ENCODE measurements at regions not wholly inside any gene's neighbourhood (a gene's known extent, or its start where the extent isn't known, plus 50 kb on each side); places are given as distances from the start of the nearest gene placed in this dataset.

DNA sequence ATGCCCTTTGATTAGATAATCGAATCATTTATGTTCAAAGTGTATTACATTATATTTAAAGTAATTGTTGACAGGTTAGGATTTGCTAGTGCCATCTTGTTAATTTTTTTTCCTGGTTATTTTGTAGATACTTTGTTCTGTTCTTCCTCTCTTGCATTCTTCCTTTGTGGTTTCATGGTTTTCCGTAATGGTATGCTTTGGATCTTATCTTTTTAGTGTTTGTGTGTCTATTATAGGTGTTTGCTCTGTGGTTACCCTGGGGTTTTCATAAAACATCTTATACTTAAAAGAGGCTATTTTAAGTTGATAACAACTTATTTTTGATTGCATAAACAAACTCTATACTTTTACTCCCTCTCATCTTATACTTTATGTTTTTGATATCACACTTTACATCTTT, 108.2 kb upstream of the SRD5A3 start:
- Histone ChIP-seq H3K4me3 (no peak overlapping the region), H3K4me1 (no peaks in the 10 kb centered on the region), H3K27me3 (no peaks in the 10 kb centered on the region), H3K27ac (no peak overlapping the region), H3K36me3 (no peaks in the 10 kb centered on the region), H3K9me3 (peaks cover 0 to 39% (median 0%) of the 10 kb centered on the region in 3 donors)
- WGBS, 2 donors (ENCODE audit: low coverage in 1 of 2) = 83 to 85% methylated on average over 2 of the region's 2 CpGs
- TF ChIP-seq POLR2AphosphoS5 (IDR thresholded peaks at IDR 0.05) = no peak
- TF ChIP-seq EP300 (IDR thresholded peaks at IDR 0.05) = no peak
- TF ChIP-seq, protein P1, sequence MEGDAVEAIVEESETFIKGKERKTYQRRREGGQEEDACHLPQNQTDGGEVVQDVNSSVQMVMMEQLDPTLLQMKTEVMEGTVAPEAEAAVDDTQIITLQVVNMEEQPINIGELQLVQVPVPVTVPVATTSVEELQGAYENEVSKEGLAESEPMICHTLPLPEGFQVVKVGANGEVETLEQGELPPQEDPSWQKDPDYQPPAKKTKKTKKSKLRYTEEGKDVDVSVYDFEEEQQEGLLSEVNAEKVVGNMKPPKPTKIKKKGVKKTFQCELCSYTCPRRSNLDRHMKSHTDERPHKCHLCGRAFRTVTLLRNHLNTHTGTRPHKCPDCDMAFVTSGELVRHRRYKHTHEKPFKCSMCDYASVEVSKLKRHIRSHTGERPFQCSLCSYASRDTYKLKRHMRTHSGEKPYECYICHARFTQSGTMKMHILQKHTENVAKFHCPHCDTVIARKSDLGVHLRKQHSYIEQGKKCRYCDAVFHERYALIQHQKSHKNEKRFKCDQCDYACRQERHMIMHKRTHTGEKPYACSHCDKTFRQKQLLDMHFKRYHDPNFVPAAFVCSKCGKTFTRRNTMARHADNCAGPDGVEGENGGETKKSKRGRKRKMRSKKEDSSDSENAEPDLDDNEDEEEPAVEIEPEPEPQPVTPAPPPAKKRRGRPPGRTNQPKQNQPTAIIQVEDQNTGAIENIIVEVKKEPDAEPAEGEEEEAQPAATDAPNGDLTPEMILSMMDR (IDR thresholded peaks at IDR 0.05) = no peak
- TF ChIP-seq POLR2A (IDR thresholded peaks at IDR 0.05) = no peak
- ATAC-seq = no peak

DNA sequence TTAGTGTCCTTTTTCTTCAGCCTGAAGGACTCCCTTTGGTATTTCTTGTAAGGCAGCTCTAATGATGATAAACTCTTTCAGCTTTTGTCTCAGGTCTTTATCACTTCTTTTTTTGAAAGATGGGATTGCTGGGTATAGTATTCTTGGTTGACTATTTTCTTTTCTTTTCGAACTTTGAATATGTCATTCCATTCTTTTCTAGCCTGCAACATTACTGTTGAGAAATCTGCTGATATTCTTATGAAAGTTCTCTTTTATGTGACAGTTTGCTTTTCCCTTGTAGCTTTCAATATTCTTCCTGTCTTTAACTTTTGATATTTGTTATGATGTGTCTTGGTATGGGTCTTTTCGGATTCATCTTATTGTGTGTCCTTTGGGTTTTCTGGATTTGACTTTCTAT, 107.6 kb upstream of the SRD5A3 start:
- Histone ChIP-seq H3K36me3 (no peaks in the 10 kb centered on the region), H3K9me3 (peaks cover 0 to 38% (median 0%) of the 10 kb centered on the region in 3 donors), H3K27me3 (no peaks in the 10 kb centered on the region), H3K27ac (no peak overlapping the region), H3K4me1 (no peaks in the 10 kb centered on the region), H3K4me3 (no peak overlapping the region)
- ATAC-seq = no peak
- TF ChIP-seq POLR2AphosphoS5 (IDR thresholded peaks at IDR 0.05) (no peak), POLR2A (IDR thresholded peaks at IDR 0.05) (no peak), EP300 (IDR thresholded peaks at IDR 0.05) (no peak)
- TF ChIP-seq, protein P1 (IDR thresholded peaks at IDR 0.05) = no peak
- WGBS, 2 donors (ENCODE audit: low coverage in 1 of 2) = 83 to 85% methylated on average over 2 of the region's 2 CpGs

DNA sequence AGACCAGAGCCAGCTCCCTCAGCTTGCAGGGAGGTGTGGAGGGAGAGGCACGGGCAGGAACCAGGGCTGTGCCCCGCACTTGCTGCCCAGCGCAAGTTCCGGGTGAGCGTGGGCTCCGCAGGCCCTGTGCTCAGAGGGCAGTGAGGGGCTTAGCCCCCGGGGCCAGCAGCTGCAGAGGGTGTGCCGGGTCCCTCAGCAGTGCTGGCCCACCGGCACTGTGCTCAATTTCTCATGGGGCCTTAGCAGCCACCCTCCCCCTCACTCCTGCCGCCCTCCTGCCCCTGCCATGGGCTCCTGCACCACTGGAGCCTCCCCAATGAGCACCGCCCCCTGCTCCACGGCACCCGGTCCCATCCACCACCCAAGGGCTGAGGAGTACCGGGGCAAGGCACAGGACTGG, 104.6 kb upstream of the SRD5A3 start:
- Histone ChIP-seq H3K9me3 (peaks cover 0 to 26% (median 0%) of the 10 kb centered on the region in 3 donors), H3K27ac (no peak overlapping the region), H3K4me3 (no peak overlapping the region), H3K4me1 (no peaks in the 10 kb centered on the region), H3K27me3 (no peaks in the 10 kb centered on the region), H3K36me3 (no peaks in the 10 kb centered on the region)
- 0% methylated on average over 1 of the region's 14 CpGs; no CpG with 5 or more reads in 1 of the 2 donors for WGBS, 2 donors (ENCODE audit: low coverage in 1 of 2)
- TF ChIP-seq POLR2A (IDR thresholded peaks at IDR 0.05) (no peak), POLR2AphosphoS5 (IDR thresholded peaks at IDR 0.05) (no peak), EP300 (IDR thresholded peaks at IDR 0.05) (no peak)
- TF ChIP-seq, protein P1 (IDR thresholded peaks at IDR 0.05) = no peak
- ATAC-seq = no peak

DNA sequence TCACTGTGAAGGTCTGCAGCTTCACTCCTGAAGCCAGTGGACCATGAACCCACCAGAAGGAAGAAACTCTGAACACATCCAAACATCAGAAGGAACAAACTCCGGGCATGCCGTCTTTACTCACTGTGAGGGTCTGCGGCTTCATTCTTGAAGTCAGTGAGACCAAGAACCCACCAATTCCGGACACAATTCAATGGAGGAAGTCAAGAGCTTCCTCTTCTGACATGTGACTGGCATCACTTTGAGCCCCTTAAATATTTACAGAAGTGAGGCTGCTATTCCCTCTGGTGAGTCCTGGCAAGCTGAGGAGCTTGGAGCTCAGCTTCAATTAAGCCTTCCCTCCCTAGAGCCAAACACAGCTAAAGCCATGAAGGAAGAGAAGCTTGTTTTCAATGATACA, 103.5 kb upstream of the SRD5A3 start:
- ATAC-seq = no peak
- 60 to 81% methylated on average over 1 to 3 of the region's 4 CpGs for WGBS, 2 donors (ENCODE audit: low coverage in 1 of 2)
- Histone ChIP-seq H3K27me3 (no peaks in the 10 kb centered on the region), H3K4me1 (no peaks in the 10 kb centered on the region), H3K9me3 (peaks cover 0 to 26% (median 0%) of the 10 kb centered on the region in 3 donors), H3K36me3 (no peaks in the 10 kb centered on the region), H3K27ac (no peak overlapping the region), H3K4me3 (no peak overlapping the region)
- TF ChIP-seq EP300 (IDR thresholded peaks at IDR 0.05) (no peak), POLR2A (IDR thresholded peaks at IDR 0.05) (no peak), POLR2AphosphoS5 (IDR thresholded peaks at IDR 0.05) (no peak)
- TF ChIP-seq, protein P1 (IDR thresholded peaks at IDR 0.05) = no peak

DNA sequence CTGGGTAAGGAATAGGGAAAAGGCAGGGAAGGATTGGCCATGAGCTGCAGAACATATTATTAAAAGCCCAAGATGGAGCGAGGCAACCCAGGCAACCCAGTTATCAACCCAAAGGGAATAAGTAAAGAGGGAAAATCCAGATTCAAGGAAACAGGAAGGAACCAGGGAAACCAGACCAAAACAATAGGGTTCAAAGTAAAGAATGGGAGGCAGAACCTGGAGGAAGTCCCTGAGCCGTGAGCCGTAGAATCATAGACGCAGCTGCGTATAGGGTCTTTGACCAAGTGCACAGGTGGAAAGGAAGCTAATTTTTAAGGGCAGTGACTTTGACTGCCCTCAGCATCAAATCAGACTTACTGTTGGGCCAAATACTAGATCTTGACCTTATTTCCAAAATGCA, 98.5 kb upstream of the SRD5A3 start:
- Histone ChIP-seq H3K4me1 (no peaks in the 10 kb centered on the region), H3K27ac (no peak overlapping the region), H3K36me3 (no peaks in the 10 kb centered on the region), H3K9me3 (no peaks in the 10 kb centered on the region), H3K27me3 (no peaks in the 10 kb centered on the region), H3K4me3 (no peak overlapping the region)
- no peak for ATAC-seq
- 88 to 90% methylated on average over 2 to 5 of the region's 5 CpGs for WGBS, 2 donors (ENCODE audit: low coverage in 1 of 2)
- TF ChIP-seq EP300 (IDR thresholded peaks at IDR 0.05) (no peak), POLR2AphosphoS5 (IDR thresholded peaks at IDR 0.05) (no peak), POLR2A (IDR thresholded peaks at IDR 0.05) (no peak)
- TF ChIP-seq, protein P1 (IDR thresholded peaks at IDR 0.05) = no peak
